NCI-H460 (cell line): ENCODE measurements at regions not wholly inside any gene's neighbourhood (a gene's known extent, or its start where the extent isn't known, plus 50 kb on each side); places are given as distances from the start of the nearest gene placed in this dataset.

Experiments
- DNase-seq: peaks from one replicate; pipeline ENCODE4 v3.0.0-alpha.2; 2016; ENCODE audit warnings: low read depth; ENCODE audit errors: extremely low read depth

DNA sequence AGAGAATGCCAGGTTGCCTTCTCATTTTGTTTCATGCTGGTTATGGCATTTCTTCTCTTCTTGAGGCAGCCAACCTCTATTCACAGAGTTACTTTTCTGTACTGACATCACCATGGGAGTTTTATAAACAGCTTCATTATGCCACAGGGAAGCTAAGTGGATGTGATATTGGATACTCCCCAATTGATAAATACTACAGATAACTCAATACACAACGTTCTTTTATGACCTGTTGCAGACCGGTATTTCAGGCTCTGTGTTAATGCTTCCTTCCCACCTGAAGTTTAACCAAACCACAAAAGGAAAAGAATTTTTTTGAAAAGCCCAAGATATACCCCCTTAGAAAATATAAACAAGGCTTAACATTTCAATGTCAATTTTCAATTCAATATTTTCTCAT lies 258.3 kb upstream of the SOX11 start:
- no peak for DNase-seq

DNA sequence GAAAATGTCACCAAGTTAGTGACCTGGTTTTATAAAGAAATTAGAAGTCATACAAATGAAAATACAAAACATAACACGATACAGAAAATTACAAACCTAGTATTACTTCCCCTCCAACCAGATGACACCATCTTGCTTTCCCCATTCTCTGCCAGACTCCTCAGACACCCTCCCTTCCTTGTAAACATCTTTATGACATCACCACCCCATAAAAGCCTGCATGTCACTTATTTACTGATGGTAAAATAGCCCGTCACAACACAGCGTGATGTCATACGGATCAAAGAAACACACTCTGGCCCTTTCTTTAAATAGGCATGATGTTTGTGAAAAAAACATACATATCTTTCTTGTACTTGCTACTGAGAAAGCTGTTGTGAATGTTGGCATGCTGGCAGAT lies 254.8 kb upstream of the SOX11 start:
- DNase-seq = no peak

DNA sequence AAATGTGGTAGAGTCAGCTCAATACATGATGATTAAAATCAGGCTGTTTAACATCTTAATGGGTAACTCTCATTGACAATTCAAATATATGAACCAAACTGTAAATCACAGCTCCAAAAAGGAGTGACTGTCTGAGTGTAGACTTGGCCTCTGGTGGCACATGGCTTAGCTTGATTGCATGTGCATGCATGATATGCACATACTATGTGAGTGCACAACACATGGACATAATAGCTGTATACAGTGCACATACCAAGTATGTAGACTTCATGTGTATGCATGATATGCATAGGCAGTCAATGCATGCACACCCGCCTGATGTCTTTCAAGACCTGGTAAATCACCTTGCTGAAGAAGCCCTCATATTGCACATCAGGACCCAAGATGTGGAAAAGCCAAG lies 252.0 kb upstream of the SOX11 start:
- no peak for DNase-seq

DNA sequence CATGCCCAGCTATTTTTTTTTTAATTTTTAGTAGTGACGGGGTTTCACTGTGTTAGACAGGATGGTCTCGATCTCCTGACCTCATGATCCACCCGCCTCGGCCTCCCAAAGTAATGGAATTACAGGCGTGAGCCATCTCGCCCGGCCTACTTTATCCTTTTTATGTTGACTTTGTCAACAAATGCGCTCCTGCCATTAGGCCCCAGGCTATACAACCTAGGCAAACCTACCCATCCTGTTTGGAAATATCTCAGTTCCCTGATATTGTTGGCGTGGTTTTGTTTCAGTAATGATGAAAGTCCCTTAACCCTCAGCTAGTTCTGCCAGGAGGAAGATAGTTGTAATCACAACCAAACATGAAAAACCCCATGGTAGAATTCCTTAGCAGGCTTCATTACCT lies 249.4 kb upstream of the SOX11 start:
- DNase-seq = no peak

DNA sequence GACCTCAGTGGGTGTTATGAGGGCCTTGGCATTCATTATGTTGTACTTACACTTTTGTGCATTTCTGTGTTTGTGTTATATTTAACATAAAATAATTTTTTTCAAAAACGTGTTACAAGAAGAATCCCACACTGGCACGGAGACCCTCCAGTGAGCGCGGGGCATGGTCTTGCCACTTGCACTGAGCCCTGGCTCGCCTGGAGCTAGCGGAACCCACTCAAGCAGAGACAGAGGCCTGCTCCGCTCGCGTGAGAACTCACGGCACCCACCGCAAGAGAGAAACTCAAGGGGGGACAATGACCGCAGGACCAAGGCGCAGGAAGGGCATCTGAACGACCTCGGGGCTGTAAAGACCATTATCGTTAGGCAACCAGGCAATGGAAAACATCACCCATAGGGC lies 248.0 kb upstream of the SOX11 start:
- DNase-seq = no peak

DNA sequence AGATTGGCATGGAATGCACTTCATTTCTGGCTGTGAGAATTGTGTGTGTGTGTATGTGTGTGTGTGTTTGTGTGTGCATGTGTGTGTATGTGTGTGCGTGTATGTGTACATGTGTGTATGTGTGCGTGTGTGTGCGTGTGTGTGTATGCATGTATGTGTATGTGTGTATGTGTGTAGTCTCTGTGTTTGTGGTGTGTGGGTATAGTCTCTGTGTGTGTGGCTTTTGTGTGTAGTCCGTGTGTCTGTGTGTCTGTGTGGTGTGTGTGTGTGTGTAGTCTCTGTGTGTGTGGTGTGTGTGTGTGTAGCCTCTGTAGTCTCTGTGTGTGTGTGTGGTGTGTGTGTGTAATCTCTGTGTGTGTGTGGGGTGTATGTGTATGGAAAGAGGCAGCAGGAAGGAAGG lies 247.3 kb upstream of the SOX11 start:
- no peak for DNase-seq

DNA sequence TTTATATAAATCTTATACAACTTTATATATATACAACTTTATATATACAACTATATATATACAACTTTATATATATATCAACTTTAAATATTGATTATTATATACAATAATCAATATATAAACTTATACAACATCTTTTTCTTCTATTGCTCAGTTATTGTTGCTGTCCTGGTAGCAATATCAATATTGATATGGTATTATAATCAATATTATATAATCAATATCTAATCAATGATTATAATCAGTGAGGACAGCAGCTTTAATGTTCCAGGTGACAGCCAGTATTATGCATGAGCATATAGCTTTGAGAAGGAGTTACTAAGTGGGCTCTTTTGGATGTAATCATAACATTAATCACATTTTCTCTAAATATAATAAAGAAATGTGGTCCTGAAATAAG lies 242.3 kb upstream of the SOX11 start:
- DNase-seq = no peak

DNA sequence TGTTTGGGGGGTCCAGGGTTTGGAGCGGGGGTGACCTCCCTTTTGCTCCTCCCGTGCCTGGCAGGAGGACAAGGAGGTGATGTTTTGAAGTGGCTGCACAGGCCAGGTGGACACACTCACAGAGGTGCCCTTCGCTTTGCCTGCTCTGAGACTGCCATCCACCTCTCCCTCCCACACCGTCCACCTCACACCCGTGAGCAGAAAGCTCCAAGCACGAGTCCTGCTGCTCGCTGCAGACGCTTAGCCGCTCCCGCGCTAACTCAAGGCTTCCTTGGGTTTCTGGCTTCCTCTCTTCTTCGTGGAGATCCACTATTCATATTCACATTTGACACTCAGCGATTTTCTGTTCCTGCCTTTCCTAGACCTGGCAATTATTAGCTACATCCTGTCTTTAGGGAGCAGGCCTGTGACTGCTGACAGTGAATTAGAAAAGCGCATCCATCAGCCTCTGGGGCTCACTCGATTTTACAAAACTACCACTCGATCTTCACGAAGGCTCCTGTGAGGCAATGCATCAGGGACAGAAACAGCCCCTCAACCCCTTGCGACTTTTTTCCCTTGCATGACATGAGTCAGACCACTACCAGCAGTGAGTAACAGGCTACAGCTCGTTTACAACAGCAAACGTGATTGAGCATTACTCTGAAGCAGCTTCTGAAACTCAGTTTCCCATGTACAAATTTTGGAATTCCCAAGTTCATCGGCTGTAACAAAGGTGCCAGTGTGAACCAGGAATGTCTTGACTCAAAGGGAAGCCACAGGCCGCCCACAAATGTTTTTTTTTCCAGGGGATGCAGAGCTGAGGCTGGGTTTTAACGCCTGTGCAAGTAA lies 238.7 kb upstream of the SOX11 start:
- DNase-seq = no peak

DNA sequence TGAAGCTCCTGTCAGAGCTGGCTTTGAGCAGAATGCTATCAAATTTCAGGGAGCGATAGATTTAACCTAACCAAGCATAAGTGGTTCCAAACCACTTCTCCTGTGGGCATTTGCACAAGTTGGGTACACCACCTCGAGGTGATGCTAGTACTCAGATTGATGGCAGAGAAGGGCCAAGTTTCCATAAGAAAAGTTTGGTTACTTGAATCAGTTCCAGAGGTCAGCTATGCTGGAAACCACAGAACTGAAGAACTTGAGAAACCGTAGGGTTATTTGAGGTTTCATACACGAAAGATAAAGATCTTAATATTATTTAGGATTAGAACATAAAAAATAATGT lies 238.2 kb upstream of the SOX11 start:
- DNase-seq = no peak

DNA sequence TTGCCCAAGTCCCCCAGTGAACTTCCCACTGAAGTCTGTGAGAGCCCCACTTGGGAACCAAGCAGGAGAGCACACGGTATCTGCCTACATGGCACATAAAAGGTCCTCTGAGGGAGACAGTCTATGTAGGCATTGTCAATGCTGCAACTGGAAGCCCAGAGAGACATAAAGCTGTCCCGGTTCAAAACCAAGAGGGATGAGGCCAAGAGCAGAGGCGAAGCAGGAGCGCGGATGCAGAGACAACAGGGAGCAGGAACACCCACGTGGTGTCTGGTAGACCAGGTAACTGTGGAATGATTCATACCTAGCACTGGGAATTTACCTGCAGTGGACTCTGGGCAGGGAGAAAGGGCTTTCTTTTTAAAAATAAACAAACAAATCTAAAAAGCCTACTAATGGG lies 233.1 kb upstream of the SOX11 start:
- no peak for DNase-seq

DNA sequence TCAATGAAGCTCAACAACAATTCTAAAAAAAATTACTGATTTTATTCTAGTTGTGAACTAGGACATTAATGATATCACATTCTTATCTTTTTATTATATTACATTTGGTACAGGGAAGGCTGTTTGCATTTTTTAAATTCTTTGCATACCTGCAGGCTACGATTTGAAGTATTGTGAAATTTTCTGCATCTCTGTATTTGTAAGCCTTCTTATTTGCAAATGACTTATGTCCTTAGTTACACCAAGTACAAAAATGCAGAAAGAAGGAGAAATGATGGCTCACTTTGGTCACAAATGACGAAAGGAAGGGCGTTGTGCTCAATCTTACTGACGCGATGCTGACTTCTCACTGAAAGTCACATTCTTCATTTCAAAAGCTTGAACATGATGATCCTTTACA lies 227.5 kb upstream of the SOX11 start:
- no peak for DNase-seq

DNA sequence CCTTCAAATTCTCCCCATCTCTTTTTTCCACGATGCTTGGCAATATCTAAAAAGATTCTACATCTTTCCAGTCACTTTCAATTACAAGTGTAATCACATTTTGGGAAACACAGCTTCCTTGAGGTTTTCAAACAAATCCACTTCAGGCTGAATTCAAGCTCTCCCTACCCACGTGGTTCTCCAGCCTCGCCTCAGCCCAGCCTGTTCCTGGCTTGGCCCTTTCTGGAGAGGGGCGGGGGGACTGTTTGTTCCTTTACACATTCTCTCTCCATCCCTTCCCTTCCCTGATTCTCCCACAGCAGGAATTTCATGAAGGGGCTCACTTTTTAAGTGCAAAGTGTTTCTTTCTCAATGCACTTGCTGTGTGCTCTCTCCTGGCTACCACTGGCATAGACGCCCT lies 226.3 kb upstream of the SOX11 start:
- no peak for DNase-seq

DNA sequence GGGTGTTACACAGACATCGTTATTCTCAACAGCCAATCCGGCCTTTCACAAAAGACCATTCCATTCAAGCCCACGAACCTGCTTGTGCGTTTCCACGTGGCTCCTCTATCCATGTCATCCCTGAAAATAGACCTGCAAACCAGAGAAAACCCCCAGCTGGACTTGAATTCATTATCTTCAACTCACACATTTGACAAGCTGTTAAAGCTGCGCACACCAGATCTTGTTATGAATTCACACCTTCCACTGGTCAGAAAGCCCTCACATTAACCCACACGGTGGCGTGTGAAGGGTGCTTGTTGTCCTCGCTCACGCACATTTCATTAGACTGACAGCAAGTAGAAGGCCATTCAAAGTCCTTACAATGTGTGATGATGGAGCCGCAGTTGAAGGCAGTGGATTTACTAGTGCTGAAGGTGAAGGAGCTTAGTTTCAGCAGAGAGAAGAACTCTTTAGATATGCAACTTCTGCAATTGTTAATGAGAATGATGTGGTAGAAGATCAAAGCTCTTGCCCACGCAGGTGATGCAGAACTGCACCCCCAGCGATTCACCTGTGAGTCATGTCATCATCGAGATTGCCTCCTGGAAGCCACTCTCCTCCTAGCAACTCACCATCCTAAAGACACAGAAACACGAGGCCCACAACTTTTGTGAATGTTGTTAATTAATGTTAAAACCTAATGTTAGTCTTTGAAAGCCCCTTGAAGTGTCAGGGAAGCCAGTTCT lies 224.8 kb upstream of the SOX11 start:
- DNase-seq = no peak

DNA sequence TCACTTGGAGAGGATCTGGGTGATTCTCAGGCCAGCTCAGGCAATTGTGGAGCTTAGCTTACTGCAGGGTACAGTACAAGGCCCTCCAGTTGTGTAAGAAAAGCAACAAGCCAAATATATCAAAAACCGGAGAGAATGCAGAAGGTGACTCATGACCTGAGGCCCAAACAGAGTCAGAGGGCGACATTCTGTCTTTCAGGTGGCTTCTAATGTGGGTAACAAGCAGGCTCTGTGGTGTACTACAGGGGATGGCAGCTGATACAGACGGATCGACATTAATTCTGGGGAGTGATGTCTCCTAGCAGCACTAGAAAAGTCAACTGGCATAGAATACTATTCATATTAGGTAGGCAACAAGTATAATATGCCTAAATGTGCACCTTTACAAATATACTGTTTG lies 219.5 kb upstream of the SOX11 start:
- DNase-seq = no peak

DNA sequence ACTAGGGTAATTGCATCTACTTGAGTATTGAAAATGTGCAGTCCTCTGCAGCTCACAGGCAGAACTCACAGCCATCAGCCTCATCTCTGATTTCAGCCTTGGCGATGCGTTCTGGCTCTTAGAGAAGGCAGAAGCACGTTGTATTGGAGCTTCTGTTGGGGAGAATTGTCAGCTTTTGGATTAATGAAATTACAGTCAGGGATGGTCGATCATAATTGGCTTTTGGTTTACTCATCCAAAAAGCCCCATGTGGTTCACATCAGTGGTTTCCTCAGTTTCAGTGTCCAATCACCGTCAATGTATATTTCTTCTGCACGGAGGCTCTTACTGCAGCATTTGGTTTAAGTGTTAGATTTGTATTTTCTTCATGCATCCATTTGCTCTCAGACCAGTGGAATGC lies 218.5 kb upstream of the SOX11 start:
- no peak for DNase-seq

DNA sequence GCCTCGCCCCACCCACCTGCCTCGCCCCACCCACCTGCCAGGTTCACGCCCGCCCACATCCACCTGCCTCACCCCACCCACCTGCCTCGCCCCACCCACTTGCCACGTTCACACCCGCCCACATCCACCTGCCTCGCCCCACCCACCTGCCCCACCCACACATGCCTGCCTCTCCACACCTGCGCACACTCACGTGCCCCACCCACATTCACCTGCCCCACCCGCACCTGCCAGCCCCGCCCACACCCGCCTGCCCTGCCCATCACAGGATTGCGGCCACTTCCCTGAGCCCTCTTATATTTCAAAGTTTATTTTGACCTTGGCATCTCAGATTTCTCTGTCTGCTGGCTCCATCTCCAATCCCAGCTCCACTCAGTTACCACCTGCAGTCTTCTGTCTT lies 217.5 kb upstream of the SOX11 start:
- DNase-seq = no peak

DNA sequence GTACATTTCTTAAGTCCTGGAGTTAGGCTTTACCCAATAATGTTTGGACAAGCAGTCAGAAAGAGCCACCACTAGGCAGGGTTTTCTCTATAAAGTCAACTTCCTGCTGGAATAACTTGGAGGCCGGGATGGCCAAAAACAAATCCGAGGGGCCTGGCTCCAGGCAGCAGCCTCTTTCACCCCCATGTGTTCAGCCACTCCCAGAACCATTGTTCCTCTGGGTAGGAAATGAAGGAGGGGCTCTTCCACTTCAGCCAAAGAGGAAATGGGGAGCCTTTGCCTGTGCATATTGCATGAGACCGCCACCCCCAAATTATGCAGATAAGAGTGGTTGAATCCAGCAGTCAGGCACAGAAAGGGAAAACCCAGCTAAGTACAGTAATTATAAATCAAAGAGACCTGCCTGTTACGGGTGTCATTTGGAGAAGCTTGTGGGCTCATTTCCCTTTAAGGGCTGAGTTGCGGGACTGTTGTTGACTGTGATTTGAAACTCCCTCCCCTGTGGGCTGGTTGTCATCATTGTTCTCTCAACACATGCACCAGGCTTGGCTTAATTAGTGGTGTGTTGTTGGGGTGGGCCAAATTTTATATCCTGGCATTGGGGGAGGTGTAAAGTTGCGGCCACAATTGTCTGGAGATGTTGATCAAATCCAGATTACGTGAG lies 212.8 kb upstream of the SOX11 start:
- DNase-seq = no peak

DNA sequence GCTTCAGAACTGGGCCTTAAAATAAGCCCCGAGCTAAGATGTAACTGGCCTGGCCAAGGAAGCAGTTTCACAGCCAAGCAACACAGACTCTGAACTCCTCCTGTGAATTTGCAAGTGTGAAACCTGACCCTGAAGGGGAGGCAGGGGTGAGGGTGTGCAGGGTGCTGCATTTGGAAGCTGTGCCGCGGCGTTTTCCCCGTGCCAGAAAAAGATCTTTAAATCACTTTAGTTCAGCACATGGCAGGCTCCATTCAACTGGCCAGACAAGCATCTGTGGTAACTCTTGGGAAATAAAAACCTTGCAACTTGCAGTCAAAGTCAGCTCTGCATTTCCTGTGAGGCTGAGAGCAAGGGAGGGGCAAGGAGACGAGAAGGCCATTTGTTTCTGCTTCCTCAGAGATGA lies 209.3 kb upstream of the SOX11 start:
- no peak for DNase-seq

DNA sequence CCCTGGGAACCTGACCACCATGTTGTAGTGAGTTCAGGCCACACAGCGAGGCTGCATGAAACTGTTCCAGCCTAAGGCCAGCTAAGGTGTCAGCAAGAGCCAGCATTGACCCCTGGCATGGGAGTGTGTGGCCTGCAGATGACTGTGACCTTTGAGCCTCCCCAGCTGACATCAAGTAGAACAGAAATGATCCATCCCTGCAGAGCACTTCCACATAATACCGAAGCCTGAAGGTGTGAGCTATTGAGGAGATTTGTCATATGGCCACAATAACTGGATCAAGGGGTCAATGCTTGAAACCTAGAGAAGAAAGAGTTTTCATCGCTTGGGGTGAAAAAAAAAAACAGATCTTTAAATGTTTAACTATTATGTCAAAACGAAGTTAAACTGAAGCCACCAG lies 207.3 kb upstream of the SOX11 start:
- DNase-seq = no peak

DNA sequence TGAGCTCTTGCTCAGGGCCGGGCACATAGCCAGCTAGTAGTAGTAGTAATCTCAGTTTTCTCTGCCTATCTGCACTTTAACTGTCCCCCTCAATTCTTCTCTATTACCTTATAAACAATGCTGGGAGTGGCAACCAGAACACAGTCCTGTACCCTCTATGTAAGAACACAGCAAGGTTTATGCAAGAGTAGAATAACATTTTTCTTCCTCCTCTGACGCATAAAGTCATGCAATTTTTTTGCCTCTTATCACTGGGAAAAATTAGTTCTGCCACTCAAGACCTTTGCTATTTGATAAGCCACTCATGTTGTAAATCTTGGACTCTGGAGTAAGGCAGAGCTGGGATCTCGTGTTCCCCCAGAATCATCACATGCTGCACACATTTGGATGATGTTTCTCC lies 200.7 kb upstream of the SOX11 start:
- DNase-seq = no peak

DNA sequence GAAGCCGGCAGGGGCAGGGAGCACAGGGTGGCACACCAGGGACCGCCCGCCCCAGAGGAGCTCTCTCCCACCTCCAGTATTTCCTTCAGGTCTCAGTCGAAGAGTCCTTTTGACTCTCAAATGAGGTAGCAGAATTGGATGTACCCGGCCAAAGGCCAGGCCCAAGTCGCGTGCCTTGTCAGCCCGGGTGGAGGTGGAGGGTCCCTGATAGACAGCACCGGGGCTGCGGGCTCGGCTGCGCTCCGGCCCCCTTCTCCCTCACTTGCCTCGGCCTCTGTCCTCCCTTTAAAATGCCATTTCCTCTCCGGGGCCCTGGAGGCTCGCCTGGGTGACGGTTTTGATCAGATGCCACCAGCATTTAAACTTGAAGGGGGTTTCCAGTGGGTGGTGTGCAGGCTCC lies 198.9 kb upstream of the SOX11 start:
- DNase-seq = no peak

DNA sequence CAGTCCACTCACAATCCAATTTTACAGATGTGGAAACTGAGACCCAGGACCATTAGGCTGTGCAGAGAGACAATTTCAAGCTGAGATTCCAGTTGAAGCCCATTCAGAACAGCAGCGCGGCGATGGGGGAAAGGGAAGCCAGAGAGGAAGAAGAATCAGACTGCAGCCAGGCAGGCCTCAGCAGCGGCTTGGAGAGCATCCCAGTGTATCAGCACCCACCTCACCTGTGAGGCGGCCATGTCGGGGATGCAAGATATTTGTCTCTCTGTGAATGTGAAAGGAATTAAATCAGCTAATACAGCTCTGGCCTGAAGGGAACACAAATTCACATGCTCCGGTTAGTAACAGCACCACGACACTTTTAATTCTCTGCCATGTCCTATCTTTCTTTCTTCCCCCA lies 198.0 kb upstream of the SOX11 start:
- DNase-seq = no peak
